ENCODE measurements at regions not wholly inside any gene's neighbourhood (a gene's known extent, or its start where the extent isn't known, plus 50 kb on each side); places are given as distances from the start of the nearest gene placed in this dataset.

GRCh38 chr4:30511751-30512150 is 208.4 kb upstream of the PCDH7 start:
- ATAC-seq (no peak), DNase-seq (ENCODE audit: low spot score) (no peak)
- H3K4me1 Mint-ChIP-seq = peaks cover 5% of the 10 kb centered on the region; the same call in 2 of the 3 replicates
- Histone ChIP-seq H3F3A (replicated peaks; ENCODE audit: low read depth) (no peaks in the 10 kb centered on the region), H4K20me1 (replicated peaks; ENCODE audit: insufficient read depth) (no peaks in the 10 kb centered on the region), H2AFZ (no peak overlapping the region), H3K27ac (ENCODE audit: low read depth) (no peak overlapping the region), H3K27me3 (ENCODE audit: insufficient read depth) (no peaks in the 10 kb centered on the region), H3K4me3 (no peak overlapping the region), H3K36me3 (ENCODE audit: insufficient read depth) (no peaks in the 10 kb centered on the region), H3K79me2 (replicated peaks; ENCODE audit: insufficient read depth) (no peaks in the 10 kb centered on the region), H3K4me1 (ENCODE audit: insufficient read depth) (no peaks in the 10 kb centered on the region), H3K9me2 (ENCODE audit: insufficient read depth) (peaks cover 13% of the 10 kb centered on the region), H3K4me2 (no peak overlapping the region)
- H3K9me3 Mint-ChIP-seq = peaks cover 4% of the 10 kb centered on the region; the same call in 1 of the 3 replicates
- no peak overlapping the region for H3K27ac Mint-ChIP-seq
- no peak overlapping the region for H3K4me3 Mint-ChIP-seq
- TF ChIP-seq NANOG (IDR thresholded peaks at IDR 0.05; ENCODE audit: borderline replicate concordance) = no peak
- no peak for TF ChIP-seq POLR2AphosphoS5 (IDR thresholded peaks at IDR 0.05; ENCODE audit: low read depth)
- no peak for TF ChIP-seq REST (IDR thresholded peaks at IDR 0.05; ENCODE audit: unreplicated experiment)
- no peak for TF ChIP-seq CREB1 (CRISPR knock-in tag; IDR thresholded peaks at IDR 0.05; ENCODE audit: low read depth)
- TF ChIP-seq EZH2phosphoT487 (IDR thresholded peaks at IDR 0.05; ENCODE audit: unreplicated experiment) = no peak
- no peak for TF ChIP-seq EZH2 (IDR thresholded peaks at IDR 0.05; ENCODE audit: low read depth, unreplicated experiment)
- no peak for TF ChIP-seq ZNF114 (CRISPR knock-in tag; IDR thresholded peaks at IDR 0.05)
- TF ChIP-seq JUNB (IDR thresholded peaks at IDR 0.05; ENCODE audit: unreplicated experiment) = no peak
- TF ChIP-seq STAT1 (IDR thresholded peaks at IDR 0.05; ENCODE audit: unreplicated experiment) = no peak
- TF ChIP-seq ZNF331 (CRISPR knock-in tag; IDR thresholded peaks at IDR 0.05; ENCODE audit: low read depth) = no peak
- TF ChIP-seq CTCF (conservative IDR thresholded peaks at IDR 0.05; ENCODE audit: low read depth in 2 of 2) = no peak
- no peak for TF ChIP-seq ETS1 (IDR thresholded peaks at IDR 0.05)
- TF ChIP-seq ZNF462 (CRISPR knock-in tag; IDR thresholded peaks at IDR 0.05) = no peak
- H3K27me3 Mint-ChIP-seq (ENCODE audit: insufficient read depth, low read depth, poor library complexity) = no peaks in the 10 kb centered on the region
- no peaks in the 10 kb centered on the region for H3K36me3 Mint-ChIP-seq (ENCODE audit: low read depth)
